KMS-11 (cell line): ENCODE measurements at regions not wholly inside any gene's neighbourhood (a gene's known extent, or its start where the extent isn't known, plus 50 kb on each side); places are given as distances from the start of the nearest gene placed in this dataset.

Experiments used
- H2AFZ ChIP-seq: fragments of 200-600 bp; sonication (generic); 2 replicates; pipeline ENCODE4 v1.6.1; 2016; ENCODE audit warnings: antibody characterized with exemption, mixed run types, low read depth
- H3K27ac ChIP-seq: fragments of 200-600 bp; sonication (generic); 2 replicates; pipeline ENCODE4 v1.6.1; 2016; ENCODE audit warnings: mild to moderate bottlenecking, mixed run types
- H3K27me3 ChIP-seq: fragments of 200-600 bp; sonication (generic); 2 replicates; pipeline ENCODE4 v1.6.1; 2017; ENCODE audit warnings: mild to moderate bottlenecking, low read depth, mixed run types, moderate library complexity; ENCODE audit not compliant: insufficient read depth
- H3K36me3 ChIP-seq: fragments of 200-600 bp; sonication (generic); 2 replicates; pipeline ENCODE4 v1.6.1; 2017; ENCODE audit warnings: mild to moderate bottlenecking, mixed run types; ENCODE audit not compliant: insufficient read depth
- H3K4me1 ChIP-seq: fragments of 200-600 bp; sonication (generic); 2 replicates; pipeline ENCODE4 v1.6.1; 2016; ENCODE audit warnings: mild to moderate bottlenecking, low read depth, mixed run types; ENCODE audit not compliant: poor library complexity, severe bottlenecking
- H3K4me2 ChIP-seq: fragments of 200-600 bp; sonication (generic); 2 replicates; pipeline ENCODE4 v1.7.0; 2016; ENCODE audit warnings: mild to moderate bottlenecking, mixed run types
- H3K4me3 ChIP-seq: fragments of 200-600 bp; sonication (generic); IDR thresholded peaks from 2 replicates; pipeline ENCODE4 v1.6.1; 2017; ENCODE audit warnings: low read depth, low read length, mixed read lengths; ENCODE audit not compliant: insufficient read depth
- H3K79me2 ChIP-seq: fragments of 200-600 bp; sonication (generic); 2 replicates; pipeline ENCODE4 v1.6.1; 2016; ENCODE audit warnings: low read depth, mixed run types; ENCODE audit not compliant: insufficient read depth
- H3K9ac ChIP-seq: fragments of 200-600 bp; sonication (generic); 2 replicates; pipeline ENCODE4 v1.6.1; 2016; ENCODE audit warnings: mild to moderate bottlenecking, mixed run types
- H4K20me1 ChIP-seq: fragments of 200-600 bp; sonication (generic); 2 replicates; pipeline ENCODE4 v1.6.1; 2016; ENCODE audit warnings: mild to moderate bottlenecking, mixed run types; ENCODE audit not compliant: insufficient read depth
- TF ChIP-seq, protein P1 (sequence below): fragments of 200-600 bp; sonication (generic); conservative IDR thresholded peaks from 2 replicates; pipeline ENCODE4 v1.6.1; 2017; ENCODE audit warnings: low read depth, mild to moderate bottlenecking, antibody characterized with exemption, low read length, moderate library complexity, mixed read lengths

DNA sequence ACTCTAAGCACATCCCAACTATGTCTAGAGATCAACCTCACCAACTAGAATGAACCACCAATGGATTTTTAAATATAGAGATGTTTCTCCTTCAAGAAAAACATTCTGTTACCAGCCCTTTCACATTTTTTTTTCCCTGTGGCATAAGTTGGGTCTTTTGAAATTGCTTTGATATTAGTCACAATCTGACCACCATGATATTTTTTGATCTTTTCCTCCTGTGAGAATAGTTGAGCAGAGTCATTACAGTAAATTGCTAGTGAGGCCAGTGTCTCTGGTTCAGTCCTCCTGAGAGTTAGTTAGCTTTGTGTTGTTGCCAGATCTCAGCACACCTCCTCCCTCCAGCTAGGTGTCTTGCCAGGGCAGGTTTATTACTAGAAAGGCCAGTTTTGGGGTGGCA, 79.7 kb upstream of the MYLIP start:
- no peak overlapping the region for H3K4me2 ChIP-seq
- H3K79me2 ChIP-seq = no peaks in the 10 kb centered on the region
- TF ChIP-seq, protein P1, sequence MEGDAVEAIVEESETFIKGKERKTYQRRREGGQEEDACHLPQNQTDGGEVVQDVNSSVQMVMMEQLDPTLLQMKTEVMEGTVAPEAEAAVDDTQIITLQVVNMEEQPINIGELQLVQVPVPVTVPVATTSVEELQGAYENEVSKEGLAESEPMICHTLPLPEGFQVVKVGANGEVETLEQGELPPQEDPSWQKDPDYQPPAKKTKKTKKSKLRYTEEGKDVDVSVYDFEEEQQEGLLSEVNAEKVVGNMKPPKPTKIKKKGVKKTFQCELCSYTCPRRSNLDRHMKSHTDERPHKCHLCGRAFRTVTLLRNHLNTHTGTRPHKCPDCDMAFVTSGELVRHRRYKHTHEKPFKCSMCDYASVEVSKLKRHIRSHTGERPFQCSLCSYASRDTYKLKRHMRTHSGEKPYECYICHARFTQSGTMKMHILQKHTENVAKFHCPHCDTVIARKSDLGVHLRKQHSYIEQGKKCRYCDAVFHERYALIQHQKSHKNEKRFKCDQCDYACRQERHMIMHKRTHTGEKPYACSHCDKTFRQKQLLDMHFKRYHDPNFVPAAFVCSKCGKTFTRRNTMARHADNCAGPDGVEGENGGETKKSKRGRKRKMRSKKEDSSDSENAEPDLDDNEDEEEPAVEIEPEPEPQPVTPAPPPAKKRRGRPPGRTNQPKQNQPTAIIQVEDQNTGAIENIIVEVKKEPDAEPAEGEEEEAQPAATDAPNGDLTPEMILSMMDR = no peak
- H2AFZ ChIP-seq = no peak overlapping the region
- no peaks in the 10 kb centered on the region for H3K4me1 ChIP-seq
- no peaks in the 10 kb centered on the region for H4K20me1 ChIP-seq
- H3K27me3 ChIP-seq = no peaks in the 10 kb centered on the region
- H3K4me3 ChIP-seq = no peak overlapping the region
- no peak overlapping the region for H3K27ac ChIP-seq
- no peaks in the 10 kb centered on the region for H3K36me3 ChIP-seq
- H3K9ac ChIP-seq = no peak overlapping the region

DNA sequence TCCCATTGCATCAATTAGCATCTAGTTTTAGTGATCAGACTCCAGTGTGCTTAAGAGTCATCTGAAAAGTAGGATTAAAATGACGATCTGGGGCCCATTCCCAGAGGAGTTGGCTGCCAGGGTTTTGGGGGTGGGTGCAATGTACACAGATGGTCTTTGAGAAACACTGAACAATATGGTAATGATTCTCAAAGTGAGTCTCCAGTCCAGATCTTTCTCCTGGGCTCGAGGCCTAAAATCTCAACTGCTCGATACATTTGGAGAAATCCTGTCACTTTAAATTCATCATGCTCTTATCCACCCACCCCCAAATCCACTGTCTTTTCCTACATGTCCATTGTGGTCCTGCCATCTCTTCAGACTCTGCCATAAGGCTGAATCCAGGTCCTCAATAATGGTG, 80.7 kb upstream of the MYLIP start:
- no peak overlapping the region for H2AFZ ChIP-seq
- no peak overlapping the region for H3K4me3 ChIP-seq
- H3K4me2 ChIP-seq = no peak overlapping the region
- TF ChIP-seq, protein P1 = no peak
- H3K4me1 ChIP-seq = no peaks in the 10 kb centered on the region
- H3K36me3 ChIP-seq = no peaks in the 10 kb centered on the region
- H3K9ac ChIP-seq = no peak overlapping the region
- no peaks in the 10 kb centered on the region for H3K27me3 ChIP-seq
- H3K79me2 ChIP-seq = no peaks in the 10 kb centered on the region
- no peaks in the 10 kb centered on the region for H4K20me1 ChIP-seq
- no peak overlapping the region for H3K27ac ChIP-seq

DNA sequence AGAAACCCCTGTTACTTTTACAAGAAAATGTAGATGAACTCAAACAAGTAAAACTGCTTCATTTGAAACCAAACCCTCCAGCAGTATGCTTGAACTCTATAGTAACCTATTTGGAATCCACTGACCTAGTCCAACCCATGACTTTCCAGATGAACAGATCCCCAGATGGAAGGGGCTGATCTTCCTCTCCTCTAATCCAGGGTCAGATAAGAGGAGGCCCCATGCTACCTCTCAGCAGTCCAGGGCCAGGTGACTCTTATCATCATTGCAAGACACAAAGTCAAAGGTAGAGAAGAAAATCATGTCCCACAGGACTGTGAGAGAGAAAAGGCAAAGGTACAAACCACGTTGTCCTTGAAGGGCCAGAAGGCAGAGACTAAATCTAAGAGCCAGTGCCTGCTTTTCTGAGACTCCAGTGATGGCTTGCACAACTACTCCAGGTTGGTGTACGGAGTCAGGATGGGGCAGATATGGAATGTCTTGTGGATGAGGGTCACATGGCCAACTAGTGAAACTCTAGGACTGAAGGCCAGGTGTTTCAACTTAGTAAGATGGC, 81.4 kb upstream of the MYLIP start:
- H3K9ac ChIP-seq = no peak overlapping the region

DNA sequence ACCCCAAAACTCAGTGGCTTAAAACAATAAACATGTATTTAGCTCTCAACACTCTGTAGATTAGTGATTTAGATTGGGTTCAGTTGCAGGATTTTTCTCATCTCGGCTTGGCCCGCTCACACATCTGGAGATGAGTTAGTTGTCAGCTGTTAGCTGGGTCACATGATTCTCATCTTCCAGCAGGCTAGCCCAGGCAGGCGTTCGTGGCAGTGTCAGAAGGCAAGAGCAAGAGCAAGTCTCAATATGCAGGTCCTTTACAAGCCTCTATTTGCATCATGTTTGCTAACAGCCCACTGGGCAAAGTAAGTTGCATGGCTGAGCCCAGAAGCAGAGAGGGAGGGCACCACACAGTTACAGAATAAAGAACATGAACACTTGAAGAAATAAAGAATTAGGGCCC, 83.6 kb upstream of the MYLIP start:
- no peaks in the 10 kb centered on the region for H3K79me2 ChIP-seq
- no peaks in the 10 kb centered on the region for H3K27me3 ChIP-seq
- H3K9ac ChIP-seq = no peak overlapping the region
- H3K27ac ChIP-seq = no peak overlapping the region
- H3K4me3 ChIP-seq = no peak overlapping the region
- no peak overlapping the region for H3K4me2 ChIP-seq
- no peaks in the 10 kb centered on the region for H3K4me1 ChIP-seq
- TF ChIP-seq, protein P1 = no peak
- H4K20me1 ChIP-seq = no peaks in the 10 kb centered on the region
- no peaks in the 10 kb centered on the region for H3K36me3 ChIP-seq
- H2AFZ ChIP-seq = no peak overlapping the region

More for the DNA sequence above, 81.4 kb upstream of the MYLIP start:
- H2AFZ ChIP-seq = no peak overlapping the region
- H3K4me3 ChIP-seq = no peak overlapping the region
- no peak overlapping the region for H3K4me2 ChIP-seq
- no peak overlapping the region for H3K27ac ChIP-seq
- H4K20me1 ChIP-seq = no peaks in the 10 kb centered on the region
- H3K27me3 ChIP-seq = no peaks in the 10 kb centered on the region
- TF ChIP-seq, protein P1 = no peak
- H3K36me3 ChIP-seq = no peaks in the 10 kb centered on the region
- no peaks in the 10 kb centered on the region for H3K4me1 ChIP-seq
- no peaks in the 10 kb centered on the region for H3K79me2 ChIP-seq
